ENCODE measurements at regions not wholly inside any gene's neighbourhood (a gene's known extent, or its start where the extent isn't known, plus 50 kb on each side); places are given as distances from the start of the nearest gene placed in this dataset.

DNA sequence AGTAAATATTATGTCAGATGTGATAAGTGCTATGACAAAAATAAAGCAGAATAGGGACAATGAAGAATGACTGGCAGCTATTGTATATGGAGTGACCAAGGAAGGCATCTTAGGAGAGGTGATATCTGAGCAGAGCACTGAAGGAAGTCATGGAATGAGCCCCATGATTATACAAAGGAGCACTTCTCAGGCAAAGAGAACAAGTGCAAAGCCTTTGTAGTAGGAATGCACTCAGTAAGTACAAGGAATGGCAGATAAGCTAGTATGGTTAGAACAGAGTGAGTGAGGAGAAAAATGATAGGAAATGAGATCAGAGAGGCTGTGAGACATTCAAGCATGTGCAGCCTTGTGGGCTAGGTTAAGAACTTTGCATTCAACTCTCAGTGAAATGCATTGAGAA lies 214.8 kb downstream of the LURAP1L start:
- TF ChIP-seq, protein P1, sequence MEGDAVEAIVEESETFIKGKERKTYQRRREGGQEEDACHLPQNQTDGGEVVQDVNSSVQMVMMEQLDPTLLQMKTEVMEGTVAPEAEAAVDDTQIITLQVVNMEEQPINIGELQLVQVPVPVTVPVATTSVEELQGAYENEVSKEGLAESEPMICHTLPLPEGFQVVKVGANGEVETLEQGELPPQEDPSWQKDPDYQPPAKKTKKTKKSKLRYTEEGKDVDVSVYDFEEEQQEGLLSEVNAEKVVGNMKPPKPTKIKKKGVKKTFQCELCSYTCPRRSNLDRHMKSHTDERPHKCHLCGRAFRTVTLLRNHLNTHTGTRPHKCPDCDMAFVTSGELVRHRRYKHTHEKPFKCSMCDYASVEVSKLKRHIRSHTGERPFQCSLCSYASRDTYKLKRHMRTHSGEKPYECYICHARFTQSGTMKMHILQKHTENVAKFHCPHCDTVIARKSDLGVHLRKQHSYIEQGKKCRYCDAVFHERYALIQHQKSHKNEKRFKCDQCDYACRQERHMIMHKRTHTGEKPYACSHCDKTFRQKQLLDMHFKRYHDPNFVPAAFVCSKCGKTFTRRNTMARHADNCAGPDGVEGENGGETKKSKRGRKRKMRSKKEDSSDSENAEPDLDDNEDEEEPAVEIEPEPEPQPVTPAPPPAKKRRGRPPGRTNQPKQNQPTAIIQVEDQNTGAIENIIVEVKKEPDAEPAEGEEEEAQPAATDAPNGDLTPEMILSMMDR (IDR thresholded peaks at IDR 0.05), result no peak
- TF ChIP-seq POLR2A (IDR thresholded peaks at IDR 0.05), result no peak

Data from thyroid gland (tissue), 4 donors.